ENCODE measurements at regions not wholly inside any gene's neighbourhood (a gene's known extent, or its start where the extent isn't known, plus 50 kb on each side); places are given as distances from the start of the nearest gene placed in this dataset.
"Not testable (repeated sequence)": the region's sequence is repeated elsewhere in the genome, so short reads cannot be mapped to it uniquely, and the experiment has no call there.

DNA sequence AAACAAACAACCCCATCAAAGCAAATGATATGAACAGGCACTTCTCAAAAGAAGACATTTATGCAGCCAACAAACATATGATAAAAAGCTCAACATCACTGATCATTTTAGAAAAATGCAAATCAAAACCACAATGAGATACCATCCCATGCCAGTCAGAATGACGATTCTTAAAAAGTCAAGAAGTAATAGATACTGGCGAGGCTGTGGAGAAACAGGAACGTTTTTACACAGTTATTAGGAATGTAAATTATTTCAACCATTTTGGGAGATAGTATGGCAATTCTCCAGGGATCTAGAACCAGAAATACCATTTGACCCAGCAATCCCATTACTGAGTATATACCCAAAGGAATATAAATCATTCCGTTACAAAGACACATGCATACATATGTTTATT is 370.4 kb downstream of the HHIPL2 start:
- not testable (repeated sequence) for DNase-seq (ENCODE audit: low read depth in 2 of 2)

GRCh38 chr1:222171005-222171404 is 376.9 kb downstream of the HHIPL2 start:
- DNase-seq (ENCODE audit: low read depth in 2 of 2) = no peak

DNA sequence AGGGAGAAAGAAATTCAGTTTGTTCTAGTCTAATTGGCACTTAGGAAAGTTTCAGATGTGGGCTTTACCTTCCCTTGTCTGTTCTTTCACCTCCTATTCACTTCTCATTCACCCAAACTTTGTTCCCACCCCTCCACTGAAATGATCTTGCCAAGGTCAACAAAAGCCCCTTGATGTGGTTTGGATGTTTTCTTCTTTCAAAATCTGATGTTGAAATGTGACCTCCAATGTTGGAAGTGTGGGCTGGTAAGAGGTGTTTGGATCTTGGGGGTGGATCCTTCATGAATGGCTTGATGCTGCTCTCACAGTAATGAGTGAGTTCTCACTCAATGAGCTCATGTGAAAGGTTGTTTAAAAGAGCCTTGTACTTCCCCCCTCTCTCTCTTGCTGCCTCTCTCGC is 379.3 kb downstream of the HHIPL2 start:
- no peak for DNase-seq (ENCODE audit: low read depth in 2 of 2)

- DNase-seq (ENCODE audit: low read depth in 2 of 2) = no peak
These were observed 380.0 kb downstream of the HHIPL2 start for GRCh38 chr1:222167896-222168295.

- DNase-seq (ENCODE audit: low read depth in 2 of 2) = peak in 1 of 2 donors; percentile 2
These were observed 380.8 kb downstream of the HHIPL2 start for GRCh38 chr1:222167111-222167510.

GRCh38 chr1:222165629-222166028 is 382.3 kb downstream of the HHIPL2 start:
- DNase-seq (ENCODE audit: low read depth in 2 of 2) = no peak

DNA sequence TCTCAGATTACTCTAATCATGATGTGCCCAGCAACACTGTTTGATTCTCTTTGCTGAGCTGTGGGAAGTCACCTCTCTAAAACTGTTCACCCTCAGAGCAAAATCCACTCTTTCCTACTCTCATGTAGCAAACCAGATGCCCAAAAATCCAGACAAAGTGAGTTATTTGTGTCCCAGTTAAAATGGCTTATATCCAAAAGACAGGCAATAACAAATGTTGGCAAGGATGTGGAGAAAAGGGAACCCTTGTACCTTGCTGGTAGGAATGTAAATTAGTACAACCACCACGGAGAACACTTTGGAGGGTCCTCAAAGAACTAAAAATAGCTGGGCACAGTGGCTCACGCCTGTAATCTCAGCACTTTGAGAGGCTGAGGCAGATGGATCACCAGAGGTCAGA is 384.0 kb downstream of the HHIPL2 start:
- no peak for DNase-seq (ENCODE audit: low read depth in 2 of 2)

DNA sequence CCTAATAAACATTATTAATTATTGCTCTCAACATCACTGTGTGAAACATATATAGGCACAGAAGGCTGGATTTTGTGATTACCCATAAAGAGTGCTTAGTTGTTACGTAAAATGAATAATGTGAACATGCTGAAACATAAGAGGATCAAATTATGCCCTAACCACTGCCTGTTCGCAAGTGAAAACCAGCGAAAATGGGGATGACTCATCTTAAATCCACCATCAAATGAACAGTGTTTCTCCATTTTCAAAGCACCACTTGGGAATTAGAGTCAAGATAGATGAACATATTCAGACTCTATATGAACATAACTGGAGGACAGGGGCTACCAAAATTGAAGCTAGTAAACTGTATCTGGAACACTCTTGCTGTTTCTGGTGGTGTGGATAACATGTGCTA is 386.2 kb downstream of the HHIPL2 start:
- DNase-seq (ENCODE audit: low read depth in 2 of 2) = no peak

DNA sequence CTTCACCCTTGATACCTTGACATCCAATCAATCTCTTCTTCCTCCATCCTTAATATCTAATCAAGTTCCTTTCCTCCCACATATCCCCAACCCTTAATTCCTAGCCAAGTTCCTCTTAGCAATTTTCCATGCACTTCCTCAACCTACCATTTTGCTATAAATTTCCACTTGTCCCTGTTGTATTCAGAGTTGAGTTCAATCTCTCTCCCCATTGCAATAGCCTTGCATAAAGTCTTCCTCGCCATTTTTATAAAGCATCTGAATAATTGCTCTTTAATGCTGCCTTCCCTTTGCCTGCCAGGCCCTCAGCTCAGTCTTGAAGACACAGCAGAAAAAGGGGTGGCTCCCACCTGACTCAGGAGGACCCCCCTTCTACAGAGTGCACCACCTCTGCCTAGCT is 390.3 kb downstream of the HHIPL2 start:
- DNase-seq (ENCODE audit: low read depth in 2 of 2) = no peak

DNA sequence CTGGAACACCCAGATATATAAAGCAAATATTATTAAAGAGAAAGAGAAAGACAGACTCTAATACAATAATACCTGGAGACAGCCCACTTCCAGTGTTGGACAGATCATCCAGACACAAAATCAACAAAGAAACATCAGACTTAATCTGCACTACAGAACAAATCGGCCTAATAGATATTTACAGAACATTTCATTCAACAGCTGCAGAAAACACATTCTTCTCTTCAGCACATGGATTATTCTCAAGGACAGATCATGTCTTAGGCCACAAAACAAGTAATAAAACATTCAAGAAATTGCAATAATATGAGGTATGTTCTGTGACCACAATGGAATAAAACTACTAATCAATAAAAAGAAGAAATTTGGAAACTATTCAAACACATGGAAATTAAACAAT is 398.3 kb upstream of the DUSP10 start:
- DNase-seq (ENCODE audit: low read depth in 2 of 2) = no peak

GRCh38 chr1:222138095-222138494 is 396.2 kb upstream of the DUSP10 start:
- DNase-seq (ENCODE audit: low read depth in 2 of 2) = no peak

DNA sequence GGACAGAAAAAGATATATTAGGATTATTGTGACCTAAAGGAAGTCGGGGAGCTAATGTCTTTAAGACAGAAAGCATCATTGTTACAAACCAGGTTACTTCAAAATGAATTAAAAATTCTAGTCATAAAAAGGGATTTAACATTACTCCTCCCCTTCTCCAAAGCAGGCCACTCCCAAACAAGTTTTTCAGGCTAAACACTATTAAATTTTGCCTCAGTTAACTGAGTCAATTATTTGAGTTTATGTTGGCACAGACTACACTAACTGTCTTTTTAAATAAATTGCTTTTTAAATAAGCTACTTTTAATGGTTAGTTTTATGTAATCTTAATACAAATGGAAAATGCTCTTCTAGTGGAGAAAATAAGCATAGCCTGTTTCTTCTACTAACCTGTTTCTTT is 395.0 kb upstream of the DUSP10 start:
- no peak for DNase-seq (ENCODE audit: low read depth in 2 of 2)

- no peak for DNase-seq (ENCODE audit: low read depth in 2 of 2)
These were observed 387.2 kb upstream of the DUSP10 start for GRCh38 chr1:222129041-222129440.

DNA sequence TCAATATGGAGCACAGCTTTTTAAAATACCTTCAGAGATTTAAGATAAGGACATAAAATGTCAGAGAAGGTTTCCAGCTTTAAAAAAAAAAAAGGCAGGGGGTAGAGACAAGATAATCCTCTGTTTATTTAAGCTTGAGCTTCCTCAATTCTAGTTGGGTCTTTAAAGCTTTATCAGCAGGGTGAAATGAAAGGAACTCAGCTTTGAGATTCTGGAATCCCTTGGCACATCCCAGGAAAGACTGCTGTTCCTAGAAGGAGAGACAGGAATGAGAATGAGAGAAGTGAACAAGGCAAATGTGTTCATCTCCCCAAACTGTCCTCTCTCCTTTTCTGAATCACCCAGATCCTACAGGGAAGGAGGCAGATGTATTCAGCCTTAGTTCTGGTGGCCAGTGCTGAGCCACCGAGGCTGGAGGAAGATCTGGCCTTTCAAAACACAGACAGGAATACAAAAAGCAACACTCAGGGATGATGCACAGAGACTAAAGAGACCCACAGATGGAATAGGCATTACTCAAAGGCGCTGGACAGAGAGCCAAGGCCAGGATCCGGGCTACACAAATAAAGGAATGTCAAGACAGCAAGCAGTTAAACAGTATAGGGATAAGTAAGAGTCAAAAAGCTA is 385.8 kb upstream of the DUSP10 start:
- no peak for DNase-seq (ENCODE audit: low read depth in 2 of 2)

GRCh38 chr1:222127096-222127495 is 385.2 kb upstream of the DUSP10 start:
- no peak for DNase-seq (ENCODE audit: low read depth in 2 of 2)

DNA sequence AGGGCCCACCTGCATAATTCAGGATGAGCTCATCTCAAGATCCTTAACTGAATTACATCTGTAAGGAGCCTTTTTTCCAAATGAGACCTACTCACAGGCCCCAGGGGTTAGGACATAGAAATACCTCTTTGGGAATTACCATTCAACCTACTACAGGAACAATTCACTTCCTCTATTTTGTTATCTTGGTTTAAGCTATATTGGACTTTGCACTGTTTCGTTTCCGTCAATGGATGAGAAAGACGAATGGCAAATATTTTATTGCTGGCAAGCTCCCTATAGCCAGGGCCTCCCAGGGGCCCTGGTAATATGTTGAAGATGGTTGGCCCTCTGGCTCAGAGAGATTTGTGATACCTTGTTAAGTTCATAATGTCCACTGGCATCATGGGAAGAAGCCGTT is 384.2 kb upstream of the DUSP10 start:
- no peak for DNase-seq (ENCODE audit: low read depth in 2 of 2)

- no peak for DNase-seq (ENCODE audit: low read depth in 2 of 2)
These were observed 382.7 kb upstream of the DUSP10 start for GRCh38 chr1:222124602-222125001.

- no peak for DNase-seq (ENCODE audit: low read depth in 2 of 2)
These were observed 381.2 kb upstream of the DUSP10 start for GRCh38 chr1:222123111-222123510.

GRCh38 chr1:222117809-222118208 is 375.9 kb upstream of the DUSP10 start:
- DNase-seq (ENCODE audit: low read depth in 2 of 2) = no peak

DNA sequence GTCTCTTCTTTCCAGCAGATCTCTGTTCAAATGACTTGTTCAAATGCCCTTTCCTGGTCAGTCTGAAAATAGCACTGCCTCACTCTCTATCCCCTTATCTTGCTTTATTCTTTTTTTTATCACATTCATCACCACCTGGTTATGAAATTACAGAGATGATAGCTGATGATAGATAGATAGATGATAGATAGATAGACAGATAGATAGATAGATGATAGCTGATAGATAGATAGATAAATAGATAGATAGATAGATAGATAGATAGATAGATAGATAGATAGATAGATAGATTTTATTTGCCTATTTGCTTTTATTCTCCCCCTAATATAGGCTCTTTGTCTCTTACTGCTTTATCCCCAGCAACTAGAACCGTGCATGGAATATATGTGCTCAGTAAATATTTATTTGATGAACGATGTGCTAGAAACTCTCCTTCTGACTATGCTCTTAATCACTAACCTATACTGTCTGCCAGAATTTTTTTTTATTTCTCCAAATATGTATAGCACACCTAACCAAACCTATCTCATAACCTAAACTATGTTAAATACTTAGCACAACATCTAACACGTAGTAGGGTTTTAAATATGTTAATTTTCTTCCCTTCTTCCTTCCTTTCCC is 372.8 kb upstream of the DUSP10 start:
- no peak for DNase-seq (ENCODE audit: low read depth in 2 of 2)

GRCh38 chr1:222109836-222110235 is 367.9 kb upstream of the DUSP10 start:
- no peak for DNase-seq (ENCODE audit: low read depth in 2 of 2)

- no peak for DNase-seq (ENCODE audit: low read depth in 2 of 2)
These were observed 366.1 kb upstream of the DUSP10 start for GRCh38 chr1:222107975-222108374.

DNA sequence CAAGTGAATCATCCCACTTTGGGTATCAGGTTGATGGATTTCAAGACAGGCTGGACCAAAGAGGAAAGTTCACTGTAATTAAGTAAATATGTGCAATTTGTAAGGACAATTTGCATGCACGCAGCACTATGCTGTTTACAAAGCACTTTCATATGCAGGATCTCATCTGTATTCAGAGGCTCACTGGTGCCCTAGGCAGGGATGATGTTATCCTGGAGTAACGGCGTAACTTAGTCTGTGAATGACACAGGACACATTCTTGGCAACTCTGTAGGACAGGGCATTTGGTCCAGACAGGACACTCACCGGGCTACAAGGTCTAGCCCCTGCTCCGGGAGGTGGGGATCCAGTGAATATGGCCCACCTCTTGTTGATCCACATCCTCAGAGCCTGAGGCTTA is 365.4 kb upstream of the DUSP10 start:
- no peak for DNase-seq (ENCODE audit: low read depth in 2 of 2)

GRCh38 chr1:222106377-222106776 is 364.5 kb upstream of the DUSP10 start:
- no peak for DNase-seq (ENCODE audit: low read depth in 2 of 2)

All from activated CD4-positive, alpha-beta T cell treated with anti-CD3 and anti-CD28 coated beads for 24 hours (primary cell).